ENCODE measurements at regions not wholly inside any gene's neighbourhood (a gene's known extent, or its start where the extent isn't known, plus 50 kb on each side); places are given as distances from the start of the nearest gene placed in this dataset.

DNA sequence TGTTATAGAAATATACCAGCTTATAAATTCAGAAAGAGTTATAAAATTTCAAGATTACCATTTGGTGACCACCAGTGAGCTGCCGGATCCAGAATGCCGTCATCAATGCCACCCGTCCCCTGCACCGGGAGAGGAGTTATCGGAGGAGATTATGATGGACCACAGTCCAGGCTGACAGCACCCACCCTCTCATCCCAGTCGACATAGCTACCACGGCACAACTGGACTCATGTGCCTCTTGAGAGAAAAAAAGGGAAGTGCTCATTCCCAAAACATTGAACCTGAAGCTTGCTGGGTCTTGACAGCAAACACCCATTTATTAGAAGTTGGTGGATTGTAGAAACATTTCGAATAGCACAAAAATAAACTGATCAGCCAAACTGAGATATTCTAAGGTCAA lies 1331.5 kb downstream of the TBC1D22A start:
- TF ChIP-seq, protein P1, sequence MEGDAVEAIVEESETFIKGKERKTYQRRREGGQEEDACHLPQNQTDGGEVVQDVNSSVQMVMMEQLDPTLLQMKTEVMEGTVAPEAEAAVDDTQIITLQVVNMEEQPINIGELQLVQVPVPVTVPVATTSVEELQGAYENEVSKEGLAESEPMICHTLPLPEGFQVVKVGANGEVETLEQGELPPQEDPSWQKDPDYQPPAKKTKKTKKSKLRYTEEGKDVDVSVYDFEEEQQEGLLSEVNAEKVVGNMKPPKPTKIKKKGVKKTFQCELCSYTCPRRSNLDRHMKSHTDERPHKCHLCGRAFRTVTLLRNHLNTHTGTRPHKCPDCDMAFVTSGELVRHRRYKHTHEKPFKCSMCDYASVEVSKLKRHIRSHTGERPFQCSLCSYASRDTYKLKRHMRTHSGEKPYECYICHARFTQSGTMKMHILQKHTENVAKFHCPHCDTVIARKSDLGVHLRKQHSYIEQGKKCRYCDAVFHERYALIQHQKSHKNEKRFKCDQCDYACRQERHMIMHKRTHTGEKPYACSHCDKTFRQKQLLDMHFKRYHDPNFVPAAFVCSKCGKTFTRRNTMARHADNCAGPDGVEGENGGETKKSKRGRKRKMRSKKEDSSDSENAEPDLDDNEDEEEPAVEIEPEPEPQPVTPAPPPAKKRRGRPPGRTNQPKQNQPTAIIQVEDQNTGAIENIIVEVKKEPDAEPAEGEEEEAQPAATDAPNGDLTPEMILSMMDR (IDR thresholded peaks at IDR 0.05; ENCODE audit: insufficient read depth, low read length), result no peak
- TF ChIP-seq, protein P2, sequence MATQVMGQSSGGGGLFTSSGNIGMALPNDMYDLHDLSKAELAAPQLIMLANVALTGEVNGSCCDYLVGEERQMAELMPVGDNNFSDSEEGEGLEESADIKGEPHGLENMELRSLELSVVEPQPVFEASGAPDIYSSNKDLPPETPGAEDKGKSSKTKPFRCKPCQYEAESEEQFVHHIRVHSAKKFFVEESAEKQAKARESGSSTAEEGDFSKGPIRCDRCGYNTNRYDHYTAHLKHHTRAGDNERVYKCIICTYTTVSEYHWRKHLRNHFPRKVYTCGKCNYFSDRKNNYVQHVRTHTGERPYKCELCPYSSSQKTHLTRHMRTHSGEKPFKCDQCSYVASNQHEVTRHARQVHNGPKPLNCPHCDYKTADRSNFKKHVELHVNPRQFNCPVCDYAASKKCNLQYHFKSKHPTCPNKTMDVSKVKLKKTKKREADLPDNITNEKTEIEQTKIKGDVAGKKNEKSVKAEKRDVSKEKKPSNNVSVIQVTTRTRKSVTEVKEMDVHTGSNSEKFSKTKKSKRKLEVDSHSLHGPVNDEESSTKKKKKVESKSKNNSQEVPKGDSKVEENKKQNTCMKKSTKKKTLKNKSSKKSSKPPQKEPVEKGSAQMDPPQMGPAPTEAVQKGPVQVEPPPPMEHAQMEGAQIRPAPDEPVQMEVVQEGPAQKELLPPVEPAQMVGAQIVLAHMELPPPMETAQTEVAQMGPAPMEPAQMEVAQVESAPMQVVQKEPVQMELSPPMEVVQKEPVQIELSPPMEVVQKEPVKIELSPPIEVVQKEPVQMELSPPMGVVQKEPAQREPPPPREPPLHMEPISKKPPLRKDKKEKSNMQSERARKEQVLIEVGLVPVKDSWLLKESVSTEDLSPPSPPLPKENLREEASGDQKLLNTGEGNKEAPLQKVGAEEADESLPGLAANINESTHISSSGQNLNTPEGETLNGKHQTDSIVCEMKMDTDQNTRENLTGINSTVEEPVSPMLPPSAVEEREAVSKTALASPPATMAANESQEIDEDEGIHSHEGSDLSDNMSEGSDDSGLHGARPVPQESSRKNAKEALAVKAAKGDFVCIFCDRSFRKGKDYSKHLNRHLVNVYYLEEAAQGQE (IDR thresholded peaks at IDR 0.05; ENCODE audit: insufficient replicate concordance, low read depth), result no peak

All from HL-60 (cell line).